ENCODE measurements at regions not wholly inside any gene's neighbourhood (a gene's known extent, or its start where the extent isn't known, plus 50 kb on each side); places are given as distances from the start of the nearest gene placed in this dataset.

- no peak overlapping the region for H2AFZ ChIP-seq (ENCODE audit: low read depth, low read length)
- no peaks in the 10 kb centered on the region for H4K20me1 ChIP-seq (ENCODE audit: insufficient read depth)
- no peaks in the 10 kb centered on the region for H3K9me3 ChIP-seq (ENCODE audit: low read length)
- no peaks in the 10 kb centered on the region for H3K79me2 ChIP-seq (replicated peaks; ENCODE audit: insufficient read depth, low read length)
- no peak overlapping the region for H3K4me3 ChIP-seq (ENCODE audit: low read length)
- H3K27me3 ChIP-seq (ENCODE audit: insufficient read depth, low read depth, low read length): no peaks in the 10 kb centered on the region
- H3K9me2 ChIP-seq (ENCODE audit: insufficient read depth, low read length): no peaks in the 10 kb centered on the region
- no peak for TF ChIP-seq EZH2 (IDR thresholded peaks at IDR 0.05; ENCODE audit: borderline replicate concordance, insufficient read depth, low read length, poor library complexity, severe bottlenecking)
- TF ChIP-seq TAF1 (IDR thresholded peaks at IDR 0.05; ENCODE audit: low read depth): no peak
- no peak for TF ChIP-seq CTCF (IDR thresholded peaks at IDR 0.05; ENCODE audit: poor library complexity, severe bottlenecking)
- TF ChIP-seq MXI1 (conservative IDR thresholded peaks at IDR 0.05; ENCODE audit: poor library complexity, severe bottlenecking): no peak
- TF ChIP-seq EP300 (conservative IDR thresholded peaks at IDR 0.05; ENCODE audit: poor library complexity, severe bottlenecking): no peak
- no peak for TF ChIP-seq RAD21 (conservative IDR thresholded peaks at IDR 0.05)
- no peak for TF ChIP-seq SMC3 (conservative IDR thresholded peaks at IDR 0.05; ENCODE audit: poor library complexity)
- no peak for TF ChIP-seq REST (IDR thresholded peaks at IDR 0.05; ENCODE audit: borderline replicate concordance)
- no peaks in the 10 kb centered on the region for H3F3A ChIP-seq (ENCODE audit: insufficient read depth, low read length, poor library complexity, severe bottlenecking)
- H3K27ac ChIP-seq (ENCODE audit: low read length): no peak overlapping the region
- H3K36me3 ChIP-seq (ENCODE audit: insufficient read depth, low read length): no peaks in the 10 kb centered on the region
- no peak overlapping the region for H3K9ac ChIP-seq (ENCODE audit: low read length)
- no peak overlapping the region for H3K4me2 ChIP-seq (ENCODE audit: low read length)
These were observed 324.7 kb upstream of the RARB start for GRCh38 chr3:25103391-25103790.

GRCh38 chr3:25107918-25108617 is 320.0 kb upstream of the RARB start:
- no peaks in the 10 kb centered on the region for H4K20me1 ChIP-seq (ENCODE audit: insufficient read depth)
- no peaks in the 10 kb centered on the region for H3K27me3 ChIP-seq (ENCODE audit: insufficient read depth, low read depth, low read length)
- H3K9ac ChIP-seq (ENCODE audit: low read length): no peak overlapping the region
- H3K9me2 ChIP-seq (ENCODE audit: insufficient read depth, low read length): no peaks in the 10 kb centered on the region
- H3K79me2 ChIP-seq (replicated peaks; ENCODE audit: insufficient read depth, low read length): no peaks in the 10 kb centered on the region
- H3K27ac ChIP-seq (ENCODE audit: low read length): no peak overlapping the region
- TF ChIP-seq EP300 (conservative IDR thresholded peaks at IDR 0.05; ENCODE audit: poor library complexity, severe bottlenecking) (no peak), RAD21 (conservative IDR thresholded peaks at IDR 0.05) (no peak), EZH2 (IDR thresholded peaks at IDR 0.05; ENCODE audit: borderline replicate concordance, insufficient read depth, low read length, poor library complexity, severe bottlenecking) (no peak), POLR2AphosphoS5 (IDR thresholded peaks at IDR 0.05) (no peak), MXI1 (conservative IDR thresholded peaks at IDR 0.05; ENCODE audit: poor library complexity, severe bottlenecking) (no peak), SMC3 (conservative IDR thresholded peaks at IDR 0.05; ENCODE audit: poor library complexity) (no peak), REST (IDR thresholded peaks at IDR 0.05; ENCODE audit: borderline replicate concordance) (no peak)
- no peak overlapping the region for H3K4me3 ChIP-seq (ENCODE audit: low read length)
- H3F3A ChIP-seq (ENCODE audit: insufficient read depth, low read length, poor library complexity, severe bottlenecking): no peaks in the 10 kb centered on the region
- H2AFZ ChIP-seq (ENCODE audit: low read depth, low read length): no peak overlapping the region
- no peaks in the 10 kb centered on the region for H3K9me3 ChIP-seq (ENCODE audit: low read length)
- H3K36me3 ChIP-seq (ENCODE audit: insufficient read depth, low read length): no peaks in the 10 kb centered on the region
- no peak overlapping the region for H3K4me2 ChIP-seq (ENCODE audit: low read length)
